IMR-90 (cell line): ENCODE measurements at regions not wholly inside any gene's neighbourhood (a gene's known extent, or its start where the extent isn't known, plus 50 kb on each side); places are given as distances from the start of the nearest gene placed in this dataset.

ENCODE experiments used
- ATAC-seq: fragments of 200-7000 bp; cut with Tn5 transposase; 2 replicates; pipeline ENCODE4 v1.9.1; 2020; ENCODE audit warnings: low read depth, mild to moderate bottlenecking, moderate library complexity
- BruUV-seq: library from RNA; stranded (reverse); fragments of 400-500 nt; replicated peaks from 2 replicates; lab custom pipeline; 2021; lab: Mats Ljungman, UMichigan
- CTCF ChIA-PET: fragments of 300-600 bp; formaldehyde crosslinking; extraction: SDS; loops from one replicate; lab custom pipeline; 2021; ENCODE audit warnings: antibody characterized with exemption; lab: Yijun Ruan, JAX
- POLR2A ChIA-PET: fragments of 300-600 bp; sonication (Branson Sonifier 250); formaldehyde crosslinking; loops from one replicate; lab custom pipeline; 2022; ENCODE audit warnings: antibody characterized with exemption; ENCODE audit not compliant: unreplicated experiment; lab: Charles Lee
- DNase-seq: peaks from one replicate; pipeline ENCODE4 v3.0.0; 2013
- H2AFZ ChIP-seq: replicated peaks from 2 replicates; pipeline ENCODE3; 2013; ENCODE audit warnings: low read length, mild to moderate bottlenecking; ENCODE audit not compliant: poor library complexity
- H2AK5ac ChIP-seq: 2 replicates; pipeline ENCODE4 v1.6.1; 2013; ENCODE audit warnings: low read depth, low read length, inconsistent platforms
- H2AK9ac ChIP-seq: replicated peaks from 2 replicates; pipeline ENCODE3; 2013; ENCODE audit warnings: mild to moderate bottlenecking, low read depth, low read length, moderate library complexity; ENCODE audit not compliant: poor library complexity
- H2BK120ac ChIP-seq: 2 replicates; pipeline ENCODE4 v1.6.1; 2013; ENCODE audit warnings: low read depth, low read length, inconsistent platforms
- H2BK15ac ChIP-seq: 3 replicates; pipeline ENCODE4 v1.6.1; 2013; ENCODE audit warnings: low read depth, low read length, inconsistent platforms
- H2BK20ac ChIP-seq: 2 replicates; pipeline ENCODE4 v1.6.1; 2013; ENCODE audit warnings: low read depth, mild to moderate bottlenecking, inconsistent platforms, low read length, moderate library complexity
- H2BK5ac ChIP-seq: 2 replicates; pipeline ENCODE4 v1.6.1; 2013; ENCODE audit warnings: mild to moderate bottlenecking, low read depth, low read length, inconsistent platforms; ENCODE audit not compliant: poor library complexity, severe bottlenecking
- H3K14ac ChIP-seq: replicated peaks from 2 replicates; pipeline ENCODE4 v1.6.1; 2013; ENCODE audit warnings: low read depth, low read length, inconsistent platforms
- H3K18ac ChIP-seq: 2 replicates; pipeline ENCODE4 v1.6.1; 2013; ENCODE audit warnings: low read depth, low read length, control low read depth
- H3K23ac ChIP-seq: 2 replicates; pipeline ENCODE4 v1.6.1; 2013; ENCODE audit warnings: low read depth, low read length, inconsistent platforms
- H3K27ac ChIP-seq: 2 replicates; pipeline ENCODE4 v1.5.1; 2013; ENCODE audit warnings: mild to moderate bottlenecking, control low read depth, low read length; ENCODE audit not compliant: insufficient read depth
- H3K27me3 ChIP-seq: 2 replicates; pipeline ENCODE4 v1.6.1; 2013; ENCODE audit warnings: low read length; ENCODE audit not compliant: control insufficient read depth, insufficient read depth
- H3K36me3 ChIP-seq: 2 replicates; pipeline ENCODE4 v1.6.1; 2013; ENCODE audit warnings: low read length, mixed read lengths; ENCODE audit not compliant: control insufficient read depth, insufficient read depth
- H3K4ac ChIP-seq: 2 replicates; pipeline ENCODE4 v1.6.1; 2013; ENCODE audit warnings: low read depth, low read length, inconsistent platforms
- H3K4me1 ChIP-seq: 2 replicates; pipeline ENCODE4 v1.6.1; 2013; ENCODE audit warnings: low read length, mixed read lengths; ENCODE audit not compliant: control insufficient read depth, insufficient read depth
- H3K4me2 ChIP-seq: 2 replicates; pipeline ENCODE4 v1.6.1; 2013; ENCODE audit warnings: low read depth, mild to moderate bottlenecking, control low read depth, low read length, moderate library complexity
- H3K4me3 ChIP-seq: 2 replicates; pipeline ENCODE4 v1.5.1; 2013; ENCODE audit warnings: low read depth, mild to moderate bottlenecking, control low read depth, low read length, moderate library complexity; ENCODE audit not compliant: insufficient read depth
- H3K56ac ChIP-seq: 2 replicates; pipeline ENCODE4 v1.6.1; 2013; ENCODE audit warnings: low read length, inconsistent platforms; ENCODE audit not compliant: insufficient read depth; ENCODE audit errors: extremely low read depth
- H3K79me1 ChIP-seq, 2 experiments: 2 replicates each; pipeline ENCODE4 v1.6.1; 2013; ENCODE audit warnings: low read length in 2 of 2, inconsistent platforms in 1 of 2, low read depth in 1 of 2
- H3K9ac ChIP-seq: 2 replicates; pipeline ENCODE4 v1.6.1; 2013; ENCODE audit warnings: low read depth, low read length, control low read depth
- H3K9me1 ChIP-seq: 2 replicates; pipeline ENCODE4 v1.6.1; 2013; ENCODE audit warnings: low read length, inconsistent platforms; ENCODE audit not compliant: insufficient read depth
- H3K9me3 ChIP-seq: 2 replicates; pipeline ENCODE4 v1.6.1; 2013; ENCODE audit warnings: low read length; ENCODE audit not compliant: control insufficient read depth, insufficient read depth
- H4K20me1 ChIP-seq: 2 replicates; pipeline ENCODE4 v1.6.1; 2013; ENCODE audit warnings: low read length, inconsistent platforms; ENCODE audit not compliant: insufficient read depth
- H4K5ac ChIP-seq: 2 replicates; pipeline ENCODE4 v1.6.1; 2013; ENCODE audit warnings: mild to moderate bottlenecking, low read depth, low read length, control low read depth
- H4K8ac ChIP-seq, 2 experiments: 2 replicates each; pipeline ENCODE4 v1.6.1; 2013; ENCODE audit warnings: low read depth in 2 of 2, low read length in 2 of 2, control low read depth in 1 of 2, inconsistent platforms in 1 of 2
- H4K91ac ChIP-seq: 2 replicates; pipeline ENCODE4 v1.6.1; 2013; ENCODE audit warnings: low read depth, low read length, inconsistent platforms; ENCODE audit not compliant: insufficient read depth
- BHLHE40 ChIP-seq: fragments of 150-350 bp; IDR thresholded peaks from 2 replicates; pipeline ENCODE4 v1.6.1; 2016; ENCODE audit warnings: mild to moderate bottlenecking, low read depth, low read length
- CEBPB ChIP-seq: IDR thresholded peaks from 2 replicates; pipeline ENCODE4 v1.6.1; 2012; ENCODE audit warnings: low read depth, low read length, improper control_type of control experiment
- CHD1 ChIP-seq: IDR thresholded peaks from 2 replicates; pipeline ENCODE4 v1.6.1; 2012; ENCODE audit warnings: low read depth, low read length, improper control_type of control experiment
- CTCF ChIP-seq: conservative IDR thresholded peaks from 2 replicates; pipeline ENCODE4 v1.5.1; 2012; ENCODE audit warnings: mild to moderate bottlenecking, low read depth, low read length, improper control_type of control experiment
- FOS ChIP-seq: fragments of 150-350 bp; IDR thresholded peaks from 2 replicates; pipeline ENCODE4 v1.6.1; 2016; ENCODE audit warnings: low read depth, low read length
- MAFK ChIP-seq: IDR thresholded peaks from 2 replicates; pipeline ENCODE4 v1.6.1; 2012; ENCODE audit warnings: low read depth, low read length, improper control_type of control experiment
- MAZ ChIP-seq: IDR thresholded peaks from 2 replicates; pipeline ENCODE4 v1.6.1; 2012; ENCODE audit warnings: low read depth, mild to moderate bottlenecking, low read length, improper control_type of control experiment, moderate library complexity, borderline replicate concordance
- MXI1 ChIP-seq: IDR thresholded peaks from 2 replicates; pipeline ENCODE4 v1.6.1; 2012; ENCODE audit warnings: low read depth, mild to moderate bottlenecking, low read length, moderate library complexity, borderline replicate concordance
- NFE2L2 ChIP-seq: fragments of 150-350 bp; IDR thresholded peaks from 2 replicates; pipeline ENCODE4 v1.6.1; 2016; ENCODE audit warnings: low read depth, mild to moderate bottlenecking, low read length
- POLR2A ChIP-seq: IDR thresholded peaks from 2 replicates; pipeline ENCODE4 v1.6.1; 2012; ENCODE audit warnings: mild to moderate bottlenecking, low read depth, low read length
- RAD21 ChIP-seq: IDR thresholded peaks from 2 replicates; pipeline ENCODE4 v1.6.1; 2012; ENCODE audit warnings: low read length, improper control_type of control experiment
- RCOR1 ChIP-seq: IDR thresholded peaks from 2 replicates; pipeline ENCODE4 v1.6.1; 2012; ENCODE audit warnings: mild to moderate bottlenecking, low read length, improper control_type of control experiment; ENCODE audit not compliant: insufficient replicate concordance
- RFX5 ChIP-seq: IDR thresholded peaks from 2 replicates; pipeline ENCODE4 v1.8.0; 2012; ENCODE audit warnings: low read depth, mild to moderate bottlenecking, low read length, moderate library complexity
- SMC3 ChIP-seq: fragments of 150-350 bp; IDR thresholded peaks from 2 replicates; pipeline ENCODE4 v1.6.1; 2016; ENCODE audit warnings: low read depth, mild to moderate bottlenecking, antibody characterized with exemption, low read length, moderate library complexity
- USF2 ChIP-seq: fragments of 150-350 bp; IDR thresholded peaks from 2 replicates; pipeline ENCODE4 v1.6.1; 2017; ENCODE audit warnings: mild to moderate bottlenecking, antibody characterized with exemption, low read length, low read depth
- WGBS, 2 experiments: methylation state at CpG; one replicate each; pipeline versions ENCODE4 v1.1.5 to v1.1.7; 2013; ENCODE audit warnings: missing lambda C conversion rate in 2 of 2; ENCODE audit not compliant: insufficient read length in 1 of 2; ENCODE audit errors: extremely low coverage in 2 of 2; 5-methylcytosine and 5-hydroxymethylcytosine counted together
- dilution Hi-C: fragments of 300-500 bp; cut with HindIII; formaldehyde crosslinking; loops from one replicate; pipeline ENCODE4 v1.14.3; 2018; ENCODE audit warnings: low sequenced_read_pairs; ENCODE audit not compliant: unreplicated experiment
- in situ Hi-C: fragments of 300-500 bp; cut with MboI; formaldehyde crosslinking; loops from 3 replicates; pipeline ENCODE4 v1.14.3; 2019; ENCODE audit warnings: low sequenced_read_pairs, inconsistent platforms, mixed read lengths
- intact Hi-C: fragments of 100-400 bp; cut with micrococcal nuclease; formaldehyde crosslinking; loops from 2 replicates; pipeline ENCODE4 v1.10.0; 2022
- TF ChIP-seq, protein P1 (sequence below): fragments of 150-350 bp; IDR thresholded peaks from 2 replicates; pipeline ENCODE4 v1.6.1; 2016; ENCODE audit warnings: low read depth, mild to moderate bottlenecking, low read length, moderate library complexity, borderline replicate concordance

DNA sequence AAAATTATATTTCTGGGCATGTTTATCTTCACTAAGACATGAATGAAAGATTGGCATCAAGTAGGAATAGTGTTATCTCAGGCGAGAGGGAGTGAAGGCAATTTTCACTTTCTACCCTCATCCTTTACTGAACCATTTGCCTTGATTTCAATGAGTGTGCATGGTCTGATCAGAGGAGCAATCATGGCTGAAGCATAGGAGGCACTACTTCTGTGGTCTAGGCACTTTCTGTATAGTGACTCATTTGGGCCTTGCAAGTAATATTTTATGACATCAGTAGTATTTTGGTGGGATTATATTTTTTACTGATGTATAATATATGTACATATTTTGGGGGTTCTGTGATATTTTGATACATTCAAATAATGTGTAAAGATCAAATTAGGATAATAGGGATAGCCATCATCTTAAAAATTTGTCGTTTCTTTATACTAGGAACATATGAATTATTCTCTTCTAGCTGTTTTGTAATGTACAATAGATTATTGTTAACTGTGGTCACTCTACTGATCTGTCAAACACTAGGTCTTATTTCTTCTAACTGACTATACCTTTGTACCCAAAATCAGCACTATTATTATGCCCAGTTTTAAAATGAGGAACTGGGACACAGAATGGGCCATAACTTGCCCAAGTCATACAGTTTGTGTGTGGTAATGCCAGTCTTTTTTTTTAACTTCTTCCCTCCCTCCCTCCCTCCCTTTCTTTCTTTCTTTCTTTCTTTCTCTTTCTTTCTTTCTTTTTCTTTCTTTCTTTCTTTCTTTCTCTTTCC is 101.9 kb downstream of the RAB11FIP2 start:
- H3K4me3 ChIP-seq, result no peak overlapping the region
- H3K9me3 ChIP-seq, result 0 out of 2 replicates have a peak, but pooled peaks cover 3% of the 10 kb centered on the region
- H3K27me3 ChIP-seq, result no peaks in the 10 kb centered on the region; the same call in 1 of the 2 replicates
- TF ChIP-seq POLR2A (no peak), CEBPB (no peak), NFE2L2 (no peak), FOS (no peak), USF2 (no peak), SMC3 (no peak), MXI1 (no peak), CTCF (no peak), RAD21 (no peak), MAFK (no peak), RCOR1 (no peak), BHLHE40 (no peak), RFX5 (no peak), CHD1 (no peak), MAZ (no peak)
- TF ChIP-seq, protein P1, sequence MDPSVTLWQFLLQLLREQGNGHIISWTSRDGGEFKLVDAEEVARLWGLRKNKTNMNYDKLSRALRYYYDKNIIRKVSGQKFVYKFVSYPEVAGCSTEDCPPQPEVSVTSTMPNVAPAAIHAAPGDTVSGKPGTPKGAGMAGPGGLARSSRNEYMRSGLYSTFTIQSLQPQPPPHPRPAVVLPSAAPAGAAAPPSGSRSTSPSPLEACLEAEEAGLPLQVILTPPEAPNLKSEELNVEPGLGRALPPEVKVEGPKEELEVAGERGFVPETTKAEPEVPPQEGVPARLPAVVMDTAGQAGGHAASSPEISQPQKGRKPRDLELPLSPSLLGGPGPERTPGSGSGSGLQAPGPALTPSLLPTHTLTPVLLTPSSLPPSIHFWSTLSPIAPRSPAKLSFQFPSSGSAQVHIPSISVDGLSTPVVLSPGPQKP, result no peak
- no peak overlapping the region for H4K5ac ChIP-seq
- H3K79me1 ChIP-seq, result no peaks in the 10 kb centered on the region
- no peak overlapping the region for H3K9ac ChIP-seq
- no peak overlapping the region for H3K4me2 ChIP-seq
- dilution Hi-C loops, result no loop called here
- in situ Hi-C loops, result no loop called here
- no peak overlapping the region for H3K56ac ChIP-seq
- CTCF ChIA-PET, result no interaction called here
- H3K14ac ChIP-seq, result no peak overlapping the region
- no CpG with 5 or more reads among the region's 2 CpGs for WGBS, 2 experiments
- no peaks in the 10 kb centered on the region for H4K20me1 ChIP-seq
- intact Hi-C loops, result no loop called here
- H2AFZ ChIP-seq, result no peak overlapping the region
- H4K8ac ChIP-seq, result no peak overlapping the region
- H3K4me1 ChIP-seq, result no peaks in the 10 kb centered on the region
- H4K91ac ChIP-seq, result no peak overlapping the region
- H2BK15ac ChIP-seq, result no peak overlapping the region
- no peak for ATAC-seq
- no peak overlapping the region for H3K4ac ChIP-seq
- H2AK5ac ChIP-seq, result no peak overlapping the region
- DNase-seq, result no peak
- POLR2A ChIA-PET, result no interaction called here
- H2BK120ac ChIP-seq, result no peak overlapping the region
- no peak overlapping the region for H2AK9ac ChIP-seq
- no peaks in the 10 kb centered on the region for H3K9me1 ChIP-seq
- no peak overlapping the region for H3K18ac ChIP-seq
- H3K27ac ChIP-seq, result no peak overlapping the region
- H2BK5ac ChIP-seq, result no peak overlapping the region
- no peak overlapping the region for H3K23ac ChIP-seq
- BruUV-seq, result no TSS peak
- H2BK20ac ChIP-seq, result no peak overlapping the region
- H3K36me3 ChIP-seq, result no peaks in the 10 kb centered on the region
